Pancreas (tissue), 10 donors: ENCODE measurements at regions not wholly inside any gene's neighbourhood (a gene's known extent, or its start where the extent isn't known, plus 50 kb on each side); places are given as distances from the start of the nearest gene placed in this dataset.

Source experiments
- ATAC-seq, 4 donors: fragments of 200-7000 bp; cut with Tn5 transposase; one replicate each; pipeline versions ENCODE4 v1.8.0 to v1.9.1; 2020; ENCODE audit warnings: mild to moderate bottlenecking in 4 of 4, moderate library complexity in 4 of 4
- DNase-seq, 6 donors: peaks; one replicate each; pipeline ENCODE4 v3.0.0-alpha.2; 2020
- FAIRE-seq: peaks from 2 replicates; lab custom pipeline; 2012; peaks lifted over from hg19 to GRCh38; lab: Jason Lieb, UNC
- H3K27ac ChIP-seq, 4 donors: fragments of 200-600 bp; sonication (generic); 1 replicate in 3 of 4; 2 replicates in 1 of 4; pipeline versions ENCODE4 v1.5.0 to v1.8.0; 2020
- H3K27me3 ChIP-seq, 4 donors: fragments of 200-600 bp; one replicate each; pipeline ENCODE4 v1.8.0; 2021
- H3K36me3 ChIP-seq, 3 donors: fragments of 200-600 bp; sonication (generic) in 1 of 3; one replicate each; pipeline versions ENCODE4 v1.5.0 to v1.8.0; 2020 to 2021
- H3K4me1 ChIP-seq, 3 donors: fragments of 200-600 bp; one replicate each; pipeline ENCODE4 v1.8.0; 2021
- H3K4me3 ChIP-seq, 4 donors: fragments of 200-600 bp; sonication (generic) in 2 of 4; one replicate each; pipeline versions ENCODE4 v1.5.0 to v1.8.0; 2020 to 2021
- H3K9me3 ChIP-seq, 4 donors: fragments of 200-600 bp; one replicate each; pipeline ENCODE4 v1.8.0; 2021
- CTCF ChIP-seq, 4 donors: fragments of 200-600 bp; sonication (generic) in 3 of 4; IDR thresholded peaks; one replicate each; pipeline versions ENCODE4 v1.5.0 to v1.8.0; 2021; ENCODE audit warnings: antibody characterized with exemption in 4 of 4
- WGBS, 2 donors: extraction: QIAGEN DNeasy Blood & Tissue Kit; methylation state at CpG; one replicate each; pipeline ENCODE4 v1.1.7; 2013; 5-methylcytosine and 5-hydroxymethylcytosine counted together
- intact Hi-C, 3 donors: fragments of 100-400 bp; cut with DNase I; formaldehyde crosslinking; loops; one replicate each; pipeline versions ENCODE4 v1.11.1 to v1.14.2; 2022
- donor health status: healthy with polysubstance abuse.
- donor health status: DM: no; HTN: no; CAD: no; lungs with moderate emphysema.
- donor health status: DM: no; HTN: no; CAD: no.
- donor health status: control.
- donor health status: control.
- donor health status: Bipolar disorder and iron deficiency.
- donor health status: DM: yes; HTN: yes; CAD: no.
- donor health status: DM: no; HTN: no; CAD: no.
- donor health status: DM: no; HTN: no; CAD: no.
- donor health status: DM: yes; HTN: yes; CAD: no.

GRCh38 chr6:166842607-166843006 lies 113.7 kb downstream of the RNASET2 start:
- no peak for ATAC-seq
- WGBS, 2 donors, result 85 to 93% methylated on average over 10 of the region's 10 CpGs
- no peaks in the 10 kb centered on the region for H3K9me3 ChIP-seq
- FAIRE-seq, result no peak
- H3K27me3 ChIP-seq, result no peaks in the 10 kb centered on the region
- no peak overlapping the region for H3K27ac ChIP-seq
- H3K4me3 ChIP-seq, result no peak overlapping the region
- intact Hi-C loops, result no loop called here
- H3K36me3 ChIP-seq, result no peaks in the 10 kb centered on the region
- no peak for TF ChIP-seq CTCF (IDR thresholded peaks at IDR 0.05)
- DNase-seq, result no peak
- no peaks in the 10 kb centered on the region for H3K4me1 ChIP-seq

- Histone ChIP-seq H3K27me3 (no peaks in the 10 kb centered on the region), H3K4me3 (no peak overlapping the region), H3K4me1 (no peaks in the 10 kb centered on the region), H3K27ac (no peak overlapping the region), H3K9me3 (no peaks in the 10 kb centered on the region), H3K36me3 (no peaks in the 10 kb centered on the region)
- 85 to 91% methylated on average over 7 of the region's 7 CpGs for WGBS, 2 donors
- ATAC-seq (no peak), FAIRE-seq (no peak), DNase-seq (no peak)
- no peak for TF ChIP-seq CTCF (IDR thresholded peaks at IDR 0.05)
- intact Hi-C loops, result no loop called here
Observed at GRCh38 chr6:166841216-166841615, 115.1 kb downstream of the RNASET2 start.

GRCh38 chr6:166839569-166839968 lies 116.8 kb downstream of the RNASET2 start:
- 60 to 65% methylated on average over 3 of the region's 3 CpGs for WGBS, 2 donors
- H3K36me3 ChIP-seq, result no peaks in the 10 kb centered on the region
- H3K4me3 ChIP-seq, result no peak overlapping the region
- FAIRE-seq (no peak), ATAC-seq (no peak), DNase-seq (no peak)
- H3K4me1 ChIP-seq, result no peaks in the 10 kb centered on the region
- H3K27ac ChIP-seq, result no peak overlapping the region
- intact Hi-C loops, result no loop called here
- H3K27me3 ChIP-seq, result no peaks in the 10 kb centered on the region
- no peaks in the 10 kb centered on the region for H3K9me3 ChIP-seq
- no peak for TF ChIP-seq CTCF (IDR thresholded peaks at IDR 0.05)

- FAIRE-seq (no peak), ATAC-seq (no peak), DNase-seq (no peak)
- no peak overlapping the region for H3K4me3 ChIP-seq
- no peak for TF ChIP-seq CTCF (IDR thresholded peaks at IDR 0.05)
- no peak overlapping the region for H3K27ac ChIP-seq
- no peaks in the 10 kb centered on the region for H3K27me3 ChIP-seq
- H3K4me1 ChIP-seq, result no peaks in the 10 kb centered on the region
- no peaks in the 10 kb centered on the region for H3K36me3 ChIP-seq
- intact Hi-C loops, result no loop called here
- no peaks in the 10 kb centered on the region for H3K9me3 ChIP-seq
- 82 to 87% methylated on average over 10 of the region's 10 CpGs for WGBS, 2 donors
Observed at GRCh38 chr6:166838987-166839386, 117.4 kb downstream of the RNASET2 start.

GRCh38 chr6:166836785-166837718 lies 119.3 kb downstream of the RNASET2 start:
- DNase-seq, result no peak

More at GRCh38 chr6:166836785-166837718, 119.3 kb downstream of the RNASET2 start:
- 84 to 86% methylated on average over 33 of the region's 33 CpGs for WGBS, 2 donors
- Histone ChIP-seq H3K4me3 (no peak overlapping the region), H3K27ac (no peak overlapping the region), H3K27me3 (no peaks in the 10 kb centered on the region), H3K9me3 (no peaks in the 10 kb centered on the region), H3K4me1 (no peaks in the 10 kb centered on the region), H3K36me3 (no peaks in the 10 kb centered on the region)
- FAIRE-seq (no peak), ATAC-seq (no peak)
- intact Hi-C loops, result no loop called here
- TF ChIP-seq CTCF (IDR thresholded peaks at IDR 0.05), result no peak
